DND-41 (cell line): ENCODE measurements at regions not wholly inside any gene's neighbourhood (a gene's known extent, or its start where the extent isn't known, plus 50 kb on each side); places are given as distances from the start of the nearest gene placed in this dataset.

ENCODE experiments used
- EZH2 ChIP-seq: IDR thresholded peaks from 3 replicates; pipeline ENCODE4 v1.6.1; 2012; ENCODE audit warnings: borderline replicate concordance, low read depth, mild to moderate bottlenecking, moderate library complexity, low read length, inconsistent platforms; ENCODE audit not compliant: severe bottlenecking
- TF ChIP-seq, protein P1 (sequence below): IDR thresholded peaks from 2 replicates; pipeline ENCODE4 v1.5.1; 2012; ENCODE audit warnings: borderline replicate concordance, low read length, moderate library complexity, mild to moderate bottlenecking; ENCODE audit not compliant: poor library complexity, severe bottlenecking; ENCODE audit errors: extremely low read depth

DNA sequence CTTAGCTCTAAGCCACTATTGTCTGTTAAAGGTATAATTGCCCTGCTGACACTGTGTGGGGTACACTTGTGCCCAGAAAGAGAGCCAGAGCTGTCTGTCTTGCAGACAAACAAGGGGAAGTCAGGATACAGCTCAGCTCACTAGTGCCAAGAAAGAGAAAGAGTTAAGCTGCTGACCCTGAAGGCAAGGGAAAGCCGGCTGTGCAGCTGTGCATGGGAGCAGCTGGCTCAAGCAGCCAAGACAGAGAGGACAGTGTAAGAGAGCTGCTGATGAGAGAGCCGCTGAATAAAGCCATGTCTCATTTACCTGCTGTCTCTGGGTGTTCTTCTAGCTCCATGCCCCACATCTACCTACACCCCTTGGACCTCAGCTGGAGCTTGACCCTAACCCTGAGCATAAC lies 428.1 kb upstream of the NAALADL2 start:
- no peak for TF ChIP-seq EZH2
- TF ChIP-seq, protein P1, sequence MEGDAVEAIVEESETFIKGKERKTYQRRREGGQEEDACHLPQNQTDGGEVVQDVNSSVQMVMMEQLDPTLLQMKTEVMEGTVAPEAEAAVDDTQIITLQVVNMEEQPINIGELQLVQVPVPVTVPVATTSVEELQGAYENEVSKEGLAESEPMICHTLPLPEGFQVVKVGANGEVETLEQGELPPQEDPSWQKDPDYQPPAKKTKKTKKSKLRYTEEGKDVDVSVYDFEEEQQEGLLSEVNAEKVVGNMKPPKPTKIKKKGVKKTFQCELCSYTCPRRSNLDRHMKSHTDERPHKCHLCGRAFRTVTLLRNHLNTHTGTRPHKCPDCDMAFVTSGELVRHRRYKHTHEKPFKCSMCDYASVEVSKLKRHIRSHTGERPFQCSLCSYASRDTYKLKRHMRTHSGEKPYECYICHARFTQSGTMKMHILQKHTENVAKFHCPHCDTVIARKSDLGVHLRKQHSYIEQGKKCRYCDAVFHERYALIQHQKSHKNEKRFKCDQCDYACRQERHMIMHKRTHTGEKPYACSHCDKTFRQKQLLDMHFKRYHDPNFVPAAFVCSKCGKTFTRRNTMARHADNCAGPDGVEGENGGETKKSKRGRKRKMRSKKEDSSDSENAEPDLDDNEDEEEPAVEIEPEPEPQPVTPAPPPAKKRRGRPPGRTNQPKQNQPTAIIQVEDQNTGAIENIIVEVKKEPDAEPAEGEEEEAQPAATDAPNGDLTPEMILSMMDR = no peak
